ENCODE measurements at regions not wholly inside any gene's neighbourhood (a gene's known extent, or its start where the extent isn't known, plus 50 kb on each side); places are given as distances from the start of the nearest gene placed in this dataset.

- no peak for TF ChIP-seq EZH2 (IDR thresholded peaks at IDR 0.05)
- no peak for TF ChIP-seq POLR2AphosphoS5 (IDR thresholded peaks at IDR 0.05; ENCODE audit: borderline replicate concordance, low read depth, low read length)
- no peak for TF ChIP-seq FOXP2 (optimal IDR thresholded peaks at IDR 0.05; ENCODE audit: control extremely low read depth, extremely low read length, insufficient read depth)
Observed at GRCh38 chr2:81976998-81977397, 1672.4 kb upstream of the LRRTM1 start.

All from SK-N-MC (cell line).